Cardiac fibroblast (primary cell): ENCODE measurements at regions not wholly inside any gene's neighbourhood (a gene's known extent, or its start where the extent isn't known, plus 50 kb on each side); places are given as distances from the start of the nearest gene placed in this dataset.

Experiments
- DNase-seq, 2 donors: peaks; one replicate each; pipeline versions ENCODE4 v3.0.0 to v3.0.0-alpha.2; 2010; ENCODE audit warnings: low read depth in 2 of 2
- H3K4me3 ChIP-seq, 2 donors: replicated peaks in 1 of 2; 1 replicate in 1 of 2; 2 replicates in 1 of 2; pipeline ENCODE4 v1.5.1; 2011; ENCODE audit warnings: low read depth in 2 of 2, low read length in 2 of 2, mild to moderate bottlenecking in 2 of 2, moderate library complexity in 1 of 2
- CTCF ChIP-seq: IDR thresholded peaks from one replicate; pipeline ENCODE4 v1.5.1; 2011; ENCODE audit warnings: low read depth, mild to moderate bottlenecking, low read length, inconsistent platforms

- no peak for TF ChIP-seq CTCF
- no peak for DNase-seq
These were observed 782.3 kb downstream of the GALR1 start for GRCh38 chr18:78031991-78032390.

DNA sequence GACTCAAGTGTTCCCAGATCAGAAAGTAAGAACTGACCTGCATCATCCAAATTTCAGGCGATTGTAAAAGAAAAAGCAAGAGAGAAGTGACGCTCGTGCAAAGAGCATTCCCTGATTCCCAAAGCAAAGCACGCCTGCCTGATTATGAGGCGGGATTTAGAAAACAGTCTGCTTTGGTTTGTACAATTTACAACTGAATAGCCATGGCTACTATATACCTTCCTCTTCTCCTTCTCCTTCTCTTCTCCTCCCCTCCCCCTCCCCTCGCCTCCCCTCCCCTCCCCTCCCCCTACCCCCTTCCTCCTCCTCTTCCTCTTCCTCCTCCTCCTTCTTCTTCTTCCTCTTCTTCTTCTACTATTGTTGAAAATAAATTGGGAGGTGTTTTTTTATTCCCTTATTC lies 782.9 kb downstream of the GALR1 start:
- no peak for TF ChIP-seq CTCF
- DNase-seq = no peak
- H3K4me3 ChIP-seq = no peak overlapping the region

More at GRCh38 chr18:78031991-78032390, 782.3 kb downstream of the GALR1 start:
- no peak overlapping the region for H3K4me3 ChIP-seq

DNA sequence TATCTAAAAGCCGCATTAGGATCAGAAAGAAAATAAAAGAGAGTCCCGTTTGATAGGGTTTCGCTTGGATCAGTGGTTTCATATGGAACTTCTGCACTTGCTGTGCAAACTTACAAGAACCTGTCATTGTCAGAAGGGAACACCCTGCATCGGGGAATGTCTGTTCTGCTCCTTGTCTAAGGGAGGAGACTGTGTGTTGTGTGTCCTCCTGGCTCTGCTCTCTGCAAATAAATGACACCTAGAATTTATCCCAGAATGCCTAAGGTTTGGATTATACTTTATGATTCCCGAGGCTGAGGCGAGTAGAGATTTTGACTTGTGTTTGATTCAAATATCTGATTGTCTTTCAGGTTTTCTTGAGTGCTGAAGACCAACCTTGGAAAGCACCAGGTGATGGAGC lies 785.1 kb downstream of the GALR1 start:
- no peak for TF ChIP-seq CTCF
- no peak overlapping the region for H3K4me3 ChIP-seq
- no peak for DNase-seq

DNA sequence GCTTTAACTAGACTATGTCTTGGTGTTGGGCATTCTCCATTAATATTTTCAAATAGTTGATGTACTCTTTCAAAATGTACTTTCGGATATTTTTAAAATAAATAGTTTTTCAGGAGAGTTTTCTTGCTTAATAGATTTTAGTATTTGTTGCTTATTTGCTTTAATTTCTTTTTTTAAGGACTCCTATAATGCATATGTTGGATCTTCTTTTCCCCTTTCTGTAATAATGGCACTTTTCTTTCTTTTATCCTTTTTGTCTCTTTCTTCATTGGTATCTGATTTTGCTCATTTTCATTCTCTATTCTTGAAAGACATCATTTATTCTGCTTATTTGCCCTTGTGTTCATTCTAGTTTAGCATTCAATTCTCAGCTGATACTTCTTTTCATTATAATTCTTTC lies 791.6 kb downstream of the GALR1 start:
- no peak overlapping the region for H3K4me3 ChIP-seq
- DNase-seq = no peak
- no peak for TF ChIP-seq CTCF

- no peak overlapping the region for H3K4me3 ChIP-seq
- no peak for DNase-seq
- TF ChIP-seq CTCF = no peak
These were observed 797.0 kb downstream of the GALR1 start for GRCh38 chr18:78046631-78047030.

- no peak for DNase-seq
- no peak for TF ChIP-seq CTCF
- no peak overlapping the region for H3K4me3 ChIP-seq
These were observed 799.6 kb downstream of the GALR1 start for GRCh38 chr18:78049281-78049680.

GRCh38 chr18:78054801-78055200 lies 805.2 kb downstream of the GALR1 start:
- H3K4me3 ChIP-seq = no peak overlapping the region
- TF ChIP-seq CTCF = no peak
- DNase-seq = no peak
